ENCODE measurements at regions not wholly inside any gene's neighbourhood (a gene's known extent, or its start where the extent isn't known, plus 50 kb on each side); places are given as distances from the start of the nearest gene placed in this dataset.

- intact Hi-C loops (cut with micrococcal nuclease) = no loop called here
Measured at GRCh38 chr12:93200291-93200917, 177.3 kb upstream of the NUDT4 start.

DNA sequence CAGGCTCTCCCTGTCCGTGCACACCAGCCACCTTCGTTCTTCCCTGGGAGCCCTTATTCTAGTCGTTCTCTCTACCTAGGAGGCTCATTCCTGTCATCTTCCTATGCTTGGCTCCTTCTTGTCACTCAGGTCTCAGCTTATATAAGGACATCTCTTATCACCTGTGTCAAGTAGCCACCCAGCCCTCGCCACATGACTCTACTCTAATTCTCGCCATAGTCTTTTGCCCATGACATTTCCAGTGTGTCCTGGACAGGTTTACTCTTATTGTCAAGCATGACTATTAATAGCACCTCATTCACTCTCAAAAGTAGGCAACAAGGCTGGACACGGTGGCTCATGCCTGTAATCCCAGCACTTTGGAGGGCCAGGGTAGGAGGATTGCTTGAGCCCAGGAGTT, 175.7 kb upstream of the NUDT4 start:
- intact Hi-C loops (cut with micrococcal nuclease) = no loop called here

- intact Hi-C loops (cut with micrococcal nuclease) = no loop called here
Measured at GRCh38 chr12:93202688-93203087, 175.0 kb upstream of the NUDT4 start.

DNA sequence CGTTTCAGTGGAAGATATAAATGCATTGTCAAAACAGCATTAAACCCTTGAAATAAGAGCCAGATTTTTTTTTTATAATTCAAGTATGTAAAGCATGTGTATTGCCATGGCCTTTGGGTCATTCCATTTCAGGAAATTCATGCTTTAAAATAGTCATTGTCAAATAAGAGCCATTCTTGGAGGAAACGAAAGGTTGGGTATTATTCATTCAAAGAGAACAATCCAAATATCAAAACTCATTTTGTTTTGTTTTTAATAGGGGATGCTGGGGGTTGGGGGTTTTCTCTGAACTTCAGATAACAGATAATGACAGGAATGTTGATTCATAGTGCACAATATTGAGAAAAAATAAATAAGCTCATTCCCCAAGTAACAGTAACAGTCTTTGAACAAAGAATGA, 174.4 kb upstream of the NUDT4 start:
- intact Hi-C loops (cut with micrococcal nuclease) = no loop called here

DNA sequence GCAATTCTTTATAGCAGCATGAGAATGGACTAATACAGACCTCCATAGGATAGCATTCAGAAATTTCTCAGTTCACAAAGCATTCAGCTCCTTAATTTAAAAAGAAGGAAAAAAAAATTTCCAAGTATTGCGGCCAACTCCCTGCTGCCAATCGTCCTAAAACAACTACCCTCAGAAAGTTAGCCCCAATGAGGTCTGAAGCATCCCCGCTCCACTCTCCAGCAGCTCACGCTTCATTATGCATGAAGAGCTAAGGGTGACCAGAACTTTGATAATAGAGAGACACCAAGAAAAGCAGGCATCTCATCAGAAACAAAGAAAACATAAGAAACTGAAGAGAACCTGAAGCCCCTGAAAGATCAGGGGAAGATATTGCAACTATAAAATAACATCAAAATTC, 172.8 kb upstream of the NUDT4 start:
- intact Hi-C loops (cut with micrococcal nuclease) = no loop called here

- intact Hi-C loops (cut with micrococcal nuclease) = no loop called here
Measured at GRCh38 chr12:93205361-93205760, 172.4 kb upstream of the NUDT4 start.

DNA sequence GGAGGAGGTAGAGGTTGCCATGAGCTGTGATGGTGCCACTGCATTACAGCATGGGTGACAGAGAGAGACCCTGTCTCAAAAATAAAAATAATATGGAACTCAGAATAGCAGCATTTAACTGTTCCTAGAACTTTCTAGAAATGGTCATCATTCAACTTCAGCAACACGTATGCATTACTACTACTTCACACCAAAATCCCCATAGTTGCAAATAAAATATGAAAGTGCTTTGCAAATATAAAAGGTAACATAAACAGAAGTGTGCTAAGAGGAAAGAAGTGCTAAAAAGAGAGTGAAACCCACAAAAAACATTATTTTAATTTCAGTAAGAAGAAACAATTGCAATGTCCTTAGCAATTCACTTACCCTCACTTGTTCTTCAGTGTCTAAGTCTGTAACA, 169.7 kb upstream of the NUDT4 start:
- intact Hi-C loops (cut with micrococcal nuclease) = no loop called here

DNA sequence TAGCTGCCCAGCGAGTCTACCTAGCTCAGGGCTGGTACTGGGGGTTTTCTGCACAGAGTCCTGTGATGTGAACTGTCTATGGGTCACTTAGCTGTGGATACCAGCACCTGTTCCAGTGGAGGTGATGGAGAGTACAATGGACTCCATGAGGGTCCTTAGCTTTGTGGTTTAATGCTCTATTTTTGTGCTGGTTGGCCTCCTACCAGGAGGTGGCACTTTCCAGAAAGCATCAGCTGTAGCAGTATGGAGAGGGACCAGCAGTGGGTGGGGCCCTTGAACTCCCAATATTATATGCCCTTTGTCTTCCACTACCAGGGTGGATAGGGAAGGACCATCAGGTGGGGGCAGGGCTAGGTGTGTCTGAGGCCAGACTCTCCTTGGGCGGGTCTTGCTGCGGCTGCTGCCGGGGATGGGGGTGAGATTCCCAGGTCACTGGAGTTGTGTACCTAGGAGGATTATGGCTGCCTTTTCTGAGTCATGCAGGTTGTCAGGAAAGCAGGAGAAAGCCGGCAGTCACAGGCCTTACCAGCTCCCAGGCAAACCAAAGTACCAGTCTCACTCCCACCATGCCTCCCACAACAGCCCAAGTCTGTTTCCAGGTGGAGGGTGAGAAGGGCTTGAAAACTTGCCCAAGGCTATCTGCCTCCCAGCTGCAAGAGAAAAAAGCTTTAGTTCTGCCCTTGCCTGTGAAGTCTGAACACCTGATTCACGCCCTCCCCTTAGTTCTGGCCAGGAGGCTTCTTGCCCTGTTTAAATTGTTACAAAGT, 163.0 kb upstream of the NUDT4 start:
- intact Hi-C loops (cut with micrococcal nuclease) = no loop called here

DNA sequence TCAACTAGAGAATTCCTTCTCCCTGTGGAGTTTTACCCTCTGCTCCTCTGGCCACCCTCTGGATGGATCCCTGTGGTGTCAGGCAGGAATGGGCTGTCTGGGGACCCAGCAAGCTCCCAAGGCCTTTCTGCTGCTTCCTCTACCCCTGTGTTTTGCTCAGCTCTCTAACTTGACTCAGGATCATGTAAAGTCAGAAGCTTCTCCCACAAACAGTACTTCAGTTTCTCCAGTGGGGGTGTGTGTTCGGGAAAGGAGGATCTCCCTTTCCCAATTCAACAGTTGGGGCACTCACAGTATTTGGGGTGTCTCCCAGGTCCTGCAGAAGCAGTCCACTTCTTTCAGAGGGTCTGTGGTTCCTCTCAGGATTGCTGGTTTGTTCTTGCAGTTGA, 162.4 kb upstream of the NUDT4 start:
- intact Hi-C loops (cut with micrococcal nuclease) = no loop called here

- intact Hi-C loops (cut with micrococcal nuclease) = no loop called here
Measured at GRCh38 chr12:93219947-93220346, 157.8 kb upstream of the NUDT4 start.

GRCh38 chr12:93221841-93222240, 155.9 kb upstream of the NUDT4 start:
- intact Hi-C loops (cut with micrococcal nuclease) = no loop called here

DNA sequence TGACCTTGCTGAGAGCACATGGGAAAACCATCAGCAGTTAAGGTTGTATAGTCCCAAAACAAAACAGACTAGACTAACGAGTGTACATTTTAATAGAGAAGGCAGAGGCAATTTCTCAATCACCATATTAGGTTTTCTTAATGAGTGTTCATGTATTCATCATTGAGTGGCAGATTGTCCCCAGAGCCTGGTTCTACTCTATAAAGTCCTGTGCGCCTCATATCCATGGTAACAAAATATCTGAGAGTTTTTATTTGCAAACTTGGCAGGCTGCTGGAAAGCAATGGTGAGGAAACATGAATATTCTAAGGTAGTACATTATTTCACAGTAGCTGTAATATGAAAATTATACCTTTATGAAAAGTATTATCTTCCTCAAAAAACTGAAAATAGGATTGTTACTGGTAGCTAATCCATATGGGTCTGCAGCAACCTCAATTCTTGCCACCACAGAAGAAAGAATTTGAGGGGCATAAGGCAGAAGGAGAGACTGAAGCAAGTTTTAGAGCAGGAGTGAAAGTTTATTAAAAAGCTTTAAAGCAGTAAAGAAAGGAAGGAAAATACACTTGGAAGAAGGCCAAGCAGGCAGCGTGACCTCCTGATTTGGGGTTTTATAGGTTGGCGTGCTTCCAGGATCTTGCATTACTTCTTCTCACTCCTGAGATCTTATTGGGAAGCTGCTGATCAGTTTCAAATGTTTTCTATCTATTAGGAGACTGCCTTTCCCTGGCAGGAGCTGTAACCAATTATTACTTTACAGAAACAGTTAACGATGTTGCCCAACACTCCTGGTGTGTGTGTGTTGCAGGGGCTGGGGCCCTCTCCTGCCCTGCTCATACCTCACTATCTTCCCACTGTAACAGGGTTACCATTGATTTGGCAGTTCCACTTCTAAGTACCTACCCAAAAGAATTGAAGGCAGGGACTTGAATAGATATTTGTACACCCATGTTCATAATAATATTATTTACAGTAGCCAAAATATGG, 154.0 kb upstream of the NUDT4 start:
- intact Hi-C loops (cut with micrococcal nuclease) = no loop called here

DNA sequence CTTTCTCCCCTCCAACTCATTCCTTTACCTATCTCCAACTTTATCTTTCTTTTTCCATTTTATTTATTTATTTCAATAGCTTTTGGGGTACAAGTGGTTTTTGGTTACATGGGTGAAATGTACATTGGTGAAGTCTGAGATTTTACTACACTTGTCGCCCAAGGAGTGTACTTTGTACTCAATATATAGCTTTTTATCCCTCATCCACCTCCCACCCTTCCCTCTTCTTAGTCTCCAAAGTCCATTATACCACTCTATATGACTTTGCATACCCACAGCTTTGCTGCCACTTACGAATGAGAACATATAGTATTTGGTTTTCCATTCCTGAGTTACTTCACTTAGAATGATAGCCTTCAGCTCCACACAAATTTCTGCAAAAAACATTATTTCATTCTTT, 152.6 kb upstream of the NUDT4 start:
- intact Hi-C loops (cut with micrococcal nuclease) = no loop called here

DNA sequence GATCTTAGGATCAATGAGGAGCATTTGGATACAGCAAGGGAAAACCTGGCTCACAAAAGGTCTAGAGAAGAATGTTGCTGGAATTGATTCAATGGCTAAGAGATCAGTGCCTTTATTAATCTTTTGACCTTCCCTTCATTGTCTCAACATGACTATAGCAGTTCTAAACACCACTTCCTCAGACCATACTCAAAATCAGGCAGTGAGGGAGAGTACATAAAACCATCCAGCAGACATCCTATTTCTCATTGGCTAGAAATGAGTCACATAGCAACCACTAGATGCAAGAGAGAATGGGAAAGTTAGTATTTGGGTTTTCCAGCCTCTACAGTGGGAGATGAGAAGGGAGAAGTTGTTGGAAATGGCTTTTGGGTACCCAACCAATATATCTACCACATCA, 151.4 kb upstream of the NUDT4 start:
- intact Hi-C loops (cut with micrococcal nuclease) = no loop called here

- intact Hi-C loops (cut with micrococcal nuclease) = no loop called here
Measured at GRCh38 chr12:93229494-93230325, 148.0 kb upstream of the NUDT4 start.

- intact Hi-C loops (cut with micrococcal nuclease) = no loop called here
Measured at GRCh38 chr12:93230326-93230720, 147.4 kb upstream of the NUDT4 start.

- intact Hi-C loops (cut with micrococcal nuclease) = no loop called here
Measured at GRCh38 chr12:93231938-93232337, 145.8 kb upstream of the NUDT4 start.

- intact Hi-C loops (cut with micrococcal nuclease) = no loop called here
Measured at GRCh38 chr12:93234641-93235040, 143.1 kb upstream of the NUDT4 start.

GRCh38 chr12:93235881-93236280, 141.8 kb upstream of the NUDT4 start:
- intact Hi-C loops (cut with micrococcal nuclease) = no loop called here

DNA sequence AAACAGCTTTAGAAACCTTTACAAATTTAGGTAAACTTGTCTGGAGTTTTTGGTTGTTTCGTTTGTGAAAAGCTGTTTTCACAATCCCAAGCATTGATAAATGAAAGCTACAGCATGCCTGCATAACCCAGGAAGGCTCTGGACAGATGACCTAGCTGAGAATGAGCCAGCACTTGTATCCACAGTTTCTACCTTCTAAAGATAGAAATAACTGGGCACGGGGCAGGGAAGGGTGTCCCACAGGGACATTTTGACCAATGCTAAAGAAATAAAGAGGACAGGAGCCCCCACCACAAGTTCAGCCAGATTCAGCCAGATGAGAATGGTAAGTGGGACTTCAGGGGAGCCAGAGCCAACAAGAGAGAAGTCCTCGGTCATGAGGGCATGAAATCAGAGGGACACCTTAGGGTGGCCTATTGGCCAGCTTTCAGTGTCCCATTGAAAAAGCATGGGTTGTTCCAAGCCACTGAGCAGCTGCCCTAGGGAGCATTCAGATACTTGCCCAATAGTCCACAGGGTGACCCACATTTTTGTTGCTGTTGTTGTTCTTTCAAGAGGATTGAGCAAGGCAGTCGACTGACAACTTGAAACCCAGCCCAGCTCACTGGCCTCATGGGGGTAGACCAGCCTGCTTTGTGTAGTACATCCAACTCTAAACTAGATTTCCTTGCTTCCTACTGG, 140.3 kb upstream of the NUDT4 start:
- intact Hi-C loops (cut with micrococcal nuclease) = no loop called here
